Heart left ventricle (tissue), 16 donors: ENCODE measurements at regions not wholly inside any gene's neighbourhood (a gene's known extent, or its start where the extent isn't known, plus 50 kb on each side); places are given as distances from the start of the nearest gene placed in this dataset.

Experiments
- ATAC-seq, 4 donors: fragments of 200-7000 bp; cut with Tn5 transposase; one replicate each; pipeline ENCODE4 v1.9.1; 2020 to 2022; ENCODE audit warnings: moderate library complexity in 4 of 4, mild to moderate bottlenecking in 3 of 4, moderate number of reproducible peaks in 1 of 4
- DNase-seq, 5 donors: peaks; one replicate each; pipeline ENCODE4 v3.0.0-alpha.2; 2020
- H3K27ac ChIP-seq, 12 donors: fragments of 200-600 bp; sonication (generic) in 4 of 12; one replicate each; pipeline versions ENCODE4 v1.5.0 to v1.8.0; 2016 to 2022; ENCODE audit warnings: mild to moderate bottlenecking in 2 of 12
- H3K27me3 ChIP-seq, 9 donors: fragments of 200-600 bp; sonication (generic) in 2 of 9; one replicate each; pipeline versions ENCODE4 v1.5.1 to v1.8.0; 2016 to 2022; ENCODE audit warnings: mild to moderate bottlenecking in 3 of 9
- H3K36me3 ChIP-seq, 9 donors: fragments of 200-600 bp; sonication (generic) in 2 of 9; one replicate each; pipeline versions ENCODE4 v1.5.0 to v1.8.0; 2018 to 2022; ENCODE audit warnings: mild to moderate bottlenecking in 2 of 9
- H3K4me1 ChIP-seq, 12 donors: fragments of 200-600 bp; sonication (generic) in 4 of 12; one replicate each; pipeline versions ENCODE4 v1.5.0 to v1.8.0; 2016 to 2022; ENCODE audit warnings: mild to moderate bottlenecking in 3 of 12
- H3K4me3 ChIP-seq, 12 donors: fragments of 200-600 bp; sonication (generic) in 4 of 12; one replicate each; pipeline versions ENCODE4 v1.5.0 to v1.8.0; 2017 to 2022; ENCODE audit warnings: mild to moderate bottlenecking in 9 of 12, moderate library complexity in 4 of 12
- H3K9me3 ChIP-seq, 12 donors: fragments of 200-600 bp; sonication (generic) in 4 of 12; one replicate each; pipeline versions ENCODE4 v1.5.0 to v1.8.0; 2016 to 2022; ENCODE audit warnings: mild to moderate bottlenecking in 1 of 12
- POLR2A ChIP-seq, 2 donors: fragments of 450-650 bp; IDR thresholded peaks; one replicate each; pipeline ENCODE4 v1.6.1; 2017; ENCODE audit warnings: antibody characterized with exemption in 2 of 2, mild to moderate bottlenecking in 2 of 2, moderate library complexity in 2 of 2
- WGBS, 4 donors: extraction: QIAGEN DNeasy Blood & Tissue Kit in 2 of 4; methylation state at CpG; one replicate each; pipeline versions ENCODE4 v1.1.5 to v1.1.7; 2013 to 2018; 5-methylcytosine and 5-hydroxymethylcytosine counted together
- intact Hi-C, 10 donors: fragments of 100-400 bp; cut with DNase I; formaldehyde crosslinking; loops; one replicate each; pipeline versions ENCODE4 v1.11.1 to v1.14.2; 2022
- TF ChIP-seq, protein P1 (sequence below), 12 donors: fragments of 200-600 bp; sonication (generic) in 4 of 12; IDR thresholded peaks; one replicate each; pipeline versions ENCODE4 v1.5.0 to v1.8.0; 2018 to 2022; ENCODE audit warnings: antibody characterized with exemption in 12 of 12, mild to moderate bottlenecking in 5 of 12
- donor health status: ischemic (EF 13 %, LVEDD 7.1; RV severe dilation, severe dysfunction).
- donor health status: healthy with polysubstance abuse.
- donor health status: DM: no; HTN: yes; CAD: no.
- donor health status: DM: no; HTN: no; CAD: no.
- donor health status: ischemic (EF 25% LVEDD 6.9; RV normal size, moderate dysfunction).
- donor health status: ischemic (EF 25% LVEDD 5.7; RV mildly dilated, moderate dysfunction).
- donor health status: healthy.
- donor health status: DM: yes; HTN: yes; CAD: no.
- donor health status: ischemic (EF 35%, LVEDD 5.7; RV mildly dilated, moderate dysfunction).
- donor health status: nonischemic (EF 11% LVEDD 7.7; RV severe dilation, severe dysfunction).
- donor health status: DM: yes; HTN: yes; CAD: no.
- donor health status: PGD.
- donor health status: ischemic (EF 29% LVEDD 5.4; RV normal size, mild dysfunction).
- donor health status: nonischemic (EF 23%, LVEDD 6.1; RV moderate dilation, normal function).

- H3K9me3 ChIP-seq = no peaks in the 10 kb centered on the region
- WGBS, 4 donors = 63 to 75% (median 65%) methylated on average over 2 of the region's 2 CpGs
- no peak for TF ChIP-seq POLR2A (IDR thresholded peaks at IDR 0.05)
- TF ChIP-seq, protein P1, sequence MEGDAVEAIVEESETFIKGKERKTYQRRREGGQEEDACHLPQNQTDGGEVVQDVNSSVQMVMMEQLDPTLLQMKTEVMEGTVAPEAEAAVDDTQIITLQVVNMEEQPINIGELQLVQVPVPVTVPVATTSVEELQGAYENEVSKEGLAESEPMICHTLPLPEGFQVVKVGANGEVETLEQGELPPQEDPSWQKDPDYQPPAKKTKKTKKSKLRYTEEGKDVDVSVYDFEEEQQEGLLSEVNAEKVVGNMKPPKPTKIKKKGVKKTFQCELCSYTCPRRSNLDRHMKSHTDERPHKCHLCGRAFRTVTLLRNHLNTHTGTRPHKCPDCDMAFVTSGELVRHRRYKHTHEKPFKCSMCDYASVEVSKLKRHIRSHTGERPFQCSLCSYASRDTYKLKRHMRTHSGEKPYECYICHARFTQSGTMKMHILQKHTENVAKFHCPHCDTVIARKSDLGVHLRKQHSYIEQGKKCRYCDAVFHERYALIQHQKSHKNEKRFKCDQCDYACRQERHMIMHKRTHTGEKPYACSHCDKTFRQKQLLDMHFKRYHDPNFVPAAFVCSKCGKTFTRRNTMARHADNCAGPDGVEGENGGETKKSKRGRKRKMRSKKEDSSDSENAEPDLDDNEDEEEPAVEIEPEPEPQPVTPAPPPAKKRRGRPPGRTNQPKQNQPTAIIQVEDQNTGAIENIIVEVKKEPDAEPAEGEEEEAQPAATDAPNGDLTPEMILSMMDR (IDR thresholded peaks at IDR 0.05) = no peak
- ATAC-seq = no peak
- no peaks in the 10 kb centered on the region for H3K36me3 ChIP-seq
- no peaks in the 10 kb centered on the region for H3K27me3 ChIP-seq
- no peaks in the 10 kb centered on the region for H3K4me1 ChIP-seq
- H3K27ac ChIP-seq = no peak overlapping the region
- intact Hi-C loops = no loop called here
- no peak for DNase-seq
- H3K4me3 ChIP-seq = no peak overlapping the region
Observed at GRCh38 chr5:90274216-90274615, 135.3 kb downstream of the CETN3 start.

DNA sequence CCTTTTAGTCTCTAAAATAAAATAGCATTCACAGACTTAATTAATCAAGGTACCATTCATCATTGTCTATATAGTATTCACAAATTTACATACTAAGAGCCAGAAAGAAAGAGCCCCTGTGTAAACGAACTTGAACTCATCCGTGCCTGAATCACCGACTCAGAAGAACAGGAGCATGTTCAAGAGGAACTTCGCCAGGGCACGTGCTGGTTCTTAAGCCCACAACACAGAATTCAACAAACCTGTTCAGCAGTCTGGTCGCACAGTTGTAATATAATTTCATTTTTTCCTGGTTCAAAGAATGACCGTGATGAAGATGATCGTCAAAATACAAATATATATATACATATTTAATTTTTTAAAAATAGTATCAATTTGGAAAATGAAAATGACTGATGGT is 141.9 kb downstream of the CETN3 start:
- Histone ChIP-seq H3K36me3 (no peaks in the 10 kb centered on the region), H3K27ac (no peak overlapping the region), H3K4me3 (no peak overlapping the region), H3K4me1 (peaks cover 0 to 5% (median 0%) of the 10 kb centered on the region in 12 donors), H3K27me3 (no peaks in the 10 kb centered on the region), H3K9me3 (no peaks in the 10 kb centered on the region)
- no peak for TF ChIP-seq POLR2A (IDR thresholded peaks at IDR 0.05)
- TF ChIP-seq, protein P1 (IDR thresholded peaks at IDR 0.05) = no peak
- intact Hi-C loops = loop anchor here in 9 of 10 donors (5.0 to 10.0 kb wide), 8 partner anchors 263 to 1545 kb away; partner anchors contain the start of gene MEF2C (in 3 of the 9)
- DNase-seq (no peak), ATAC-seq (no peak)
- 90 to 93% (median 91%) methylated on average over 8 of the region's 8 CpGs for WGBS, 4 donors

- Histone ChIP-seq H3K27me3 (no peaks in the 10 kb centered on the region), H3K9me3 (no peaks in the 10 kb centered on the region), H3K4me1 (peaks cover 0 to 5% (median 0%) of the 10 kb centered on the region in 12 donors), H3K36me3 (no peaks in the 10 kb centered on the region), H3K27ac (no peak overlapping the region), H3K4me3 (no peak overlapping the region)
- no peak for TF ChIP-seq POLR2A (IDR thresholded peaks at IDR 0.05)
- TF ChIP-seq, protein P1 (IDR thresholded peaks at IDR 0.05) = peak in 2 of 12 donors; percentile 9 to 19
- DNase-seq (no peak), ATAC-seq (no peak)
- 0 to 9% (median 3%) methylated on average over 1 of the region's 1 CpG for WGBS, 4 donors
- intact Hi-C loops = loop anchor here (1.0 to 10.0 kb wide), 10 partner anchors 261 to 1543 kb away; partner anchors contain the start of gene MEF2C (in 3 of the 10)
Observed at GRCh38 chr5:90265545-90265857, 144.1 kb downstream of the CETN3 start.

GRCh38 chr5:90264689-90265544 is 144.6 kb downstream of the CETN3 start:
- Histone ChIP-seq H3K27me3 (no peaks in the 10 kb centered on the region), H3K27ac (peak overlapping the region in 1 of 12 donors; percentile 7), H3K4me1 (peaks cover 0 to 5% (median 0%) of the 10 kb centered on the region in 12 donors), H3K36me3 (no peaks in the 10 kb centered on the region), H3K9me3 (no peaks in the 10 kb centered on the region), H3K4me3 (no peak overlapping the region)
- ATAC-seq = peak in 3 of 4 donors; percentile 67 to 69 (median 68)
- TF ChIP-seq POLR2A (IDR thresholded peaks at IDR 0.05) = no peak
- TF ChIP-seq, protein P1 (IDR thresholded peaks at IDR 0.05) = peak; percentile 85 to 97 (median 92)
- 23 to 28% (median 25%) methylated on average over 9 of the region's 9 CpGs for WGBS, 4 donors
- intact Hi-C loops = loop anchor here (1.0 to 10.0 kb wide), 10 partner anchors 260 to 1543 kb away; partner anchors contain the start of gene MEF2C (in 3 of the 10)
- peak; percentile 51 to 66 (median 59) for DNase-seq
